Activated CD4-positive, alpha-beta T cell treated with anti-CD3 and anti-CD28 coated beads for 36 hours (primary cell): ENCODE measurements at regions not wholly inside any gene's neighbourhood (a gene's known extent, or its start where the extent isn't known, plus 50 kb on each side); places are given as distances from the start of the nearest gene placed in this dataset.
A peak's percentile ranks its signal among the peaks of the same experiment; 100 is the strongest.
"Not testable (repeated sequence)": the region's sequence is repeated elsewhere in the genome, so short reads cannot be mapped to it uniquely, and the experiment has no call there.

Source experiments
- ATAC-seq: fragments of 200-7000 bp; cut with Tn5 transposase; one replicate; pipeline ENCODE4 v1.10.0; 2021; ENCODE audit warnings: mild to moderate bottlenecking, moderate library complexity
- CTCF ChIA-PET: fragments of 350-600 bp; sonication (Branson Sonifier 250); formaldehyde crosslinking; loops from one replicate; lab custom pipeline; 2021; ENCODE audit warnings: antibody characterized with exemption; lab: Charles Lee
- POLR2A ChIA-PET: fragments of 350-600 bp; sonication (Branson Sonifier 250); formaldehyde crosslinking; loops from one replicate; lab custom pipeline; 2021; ENCODE audit warnings: antibody characterized with exemption, inconsistent platforms; lab: Charles Lee
- DNase-seq: peaks from one replicate; pipeline ENCODE4 v3.0.0-alpha.2; 2020
- H3K27ac Mint-ChIP-seq: one replicate; pipeline ENCODE4 v1.8.0; 2021; ENCODE audit warnings: mixed read lengths
- H3K27me3 Mint-ChIP-seq: one replicate; pipeline ENCODE4 v1.8.0; 2021; ENCODE audit warnings: mixed read lengths
- H3K36me3 Mint-ChIP-seq: one replicate; pipeline ENCODE4 v1.8.0; 2021; ENCODE audit warnings: low read depth, mixed read lengths
- H3K4me1 Mint-ChIP-seq: one replicate; pipeline ENCODE4 v1.8.0; 2021; ENCODE audit warnings: mixed read lengths
- H3K4me3 Mint-ChIP-seq: one replicate; pipeline ENCODE4 v1.8.0; 2021; ENCODE audit warnings: mild to moderate bottlenecking, moderate library complexity, mixed read lengths
- H3K9me3 Mint-ChIP-seq: one replicate; pipeline ENCODE4 v1.8.0; 2021; ENCODE audit warnings: low read depth, mixed read lengths
- intact Hi-C, 2 experiments: fragments of 100-400 bp; cut with DNase I in 1 of 2; cut with micrococcal nuclease in 1 of 2; formaldehyde crosslinking; loops; one replicate each; pipeline versions ENCODE4 v1.14.2 to v1.15.1; 2022 to 2024; cut with DNase I, micrococcal nuclease

DNA sequence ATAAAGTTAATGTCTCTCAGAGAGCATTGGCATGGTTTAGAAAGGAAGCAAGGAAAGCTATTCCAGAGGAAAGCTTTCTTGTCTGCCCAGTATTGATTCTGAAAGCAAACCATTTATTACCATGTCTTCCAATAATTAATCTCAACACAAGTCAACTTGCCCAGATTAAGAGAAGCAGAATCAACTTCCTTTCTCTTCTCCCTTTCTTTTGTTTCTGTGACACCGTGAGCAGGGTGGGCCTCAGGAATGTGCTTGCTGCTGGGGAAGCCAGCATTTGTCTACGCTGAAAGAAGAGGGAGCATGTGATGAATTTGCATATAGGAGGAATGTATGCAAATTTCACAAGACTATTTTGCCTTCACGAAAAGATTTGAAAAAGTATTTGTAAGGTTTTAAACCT is 368.6 kb upstream of the ROPN1 start:
- Mint-ChIP-seq H3K36me3 (no peaks in the 10 kb centered on the region), H3K9me3 (peaks cover 2% of the 10 kb centered on the region), H3K27ac (no peak overlapping the region), H3K4me3 (no peak overlapping the region), H3K4me1 (no peaks in the 10 kb centered on the region), H3K27me3 (peaks cover 12% of the 10 kb centered on the region)
- no peak for ATAC-seq
- ChIA-PET CTCF (no interaction called here), POLR2A (no interaction called here)
- intact Hi-C loops = no loop called here
- no peak for DNase-seq

DNA sequence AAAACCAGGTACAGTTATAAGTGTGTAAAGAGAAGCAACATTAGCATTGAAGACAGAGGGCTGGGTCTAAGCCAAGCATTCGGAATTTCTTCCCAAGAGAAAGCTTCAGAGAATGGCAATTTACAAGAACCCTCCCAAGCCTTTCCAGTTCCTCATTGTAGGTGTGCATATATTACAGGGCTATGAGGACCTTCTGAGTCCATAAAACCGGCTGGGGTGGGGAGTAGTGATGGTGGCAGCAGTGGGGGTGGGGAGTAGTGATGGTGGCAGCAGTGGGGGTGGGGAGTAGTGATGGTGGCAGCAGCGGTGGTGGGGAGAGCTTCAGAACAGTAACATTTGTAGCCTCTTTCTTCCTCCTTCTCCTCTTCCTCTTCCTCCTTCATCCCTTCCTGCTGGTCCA is 368.7 kb upstream of the UMPS start:
- no peak for ATAC-seq
- H3K36me3 Mint-ChIP-seq = no peaks in the 10 kb centered on the region
- no peak overlapping the region for H3K27ac Mint-ChIP-seq
- POLR2A ChIA-PET = no interaction called here
- intact Hi-C loops = no loop called here
- CTCF ChIA-PET = interaction anchor here (0.9 kb wide), 1 partner anchor 198 kb away, joined by 3 read pairs; no protein-coding TSS in a partner anchor
- no peak overlapping the region for H3K4me3 Mint-ChIP-seq
- H3K4me1 Mint-ChIP-seq = no peaks in the 10 kb centered on the region
- no peak for DNase-seq
- peaks cover 11% of the 10 kb centered on the region for H3K27me3 Mint-ChIP-seq
- H3K9me3 Mint-ChIP-seq = peaks cover 2% of the 10 kb centered on the region

DNA sequence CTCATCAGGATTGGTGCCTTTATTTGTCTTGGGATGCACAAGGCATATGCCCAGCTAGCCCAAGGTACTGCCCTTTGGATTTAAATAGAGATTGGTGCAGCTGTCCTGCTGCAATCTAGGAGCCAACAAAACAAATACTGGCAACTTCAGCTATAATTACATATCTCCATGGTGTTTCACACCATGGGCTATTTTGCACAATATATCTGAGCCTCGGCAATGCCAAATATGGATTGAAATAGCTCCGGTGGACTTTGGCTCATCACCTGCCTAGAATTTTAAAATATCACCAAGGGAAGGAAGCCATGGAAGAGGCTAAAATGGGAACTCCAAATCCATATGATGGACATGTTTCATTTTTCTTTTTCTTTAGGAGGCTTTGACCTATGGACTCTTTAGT is 367.8 kb upstream of the UMPS start:
- Mint-ChIP-seq H3K9me3 (no peaks in the 10 kb centered on the region), H3K4me1 (no peaks in the 10 kb centered on the region), H3K27me3 (peaks cover 3% of the 10 kb centered on the region), H3K36me3 (no peaks in the 10 kb centered on the region), H3K4me3 (no peak overlapping the region), H3K27ac (no peak overlapping the region)
- intact Hi-C loops = no loop called here
- ChIA-PET CTCF (interaction anchor here (0.9 to 1.6 kb wide), 2 partner anchors 11 to 197 kb away, joined by 3 to 5 read pairs; no protein-coding TSS in a partner anchor), POLR2A (no interaction called here)
- DNase-seq (no peak), ATAC-seq (no peak)

DNA sequence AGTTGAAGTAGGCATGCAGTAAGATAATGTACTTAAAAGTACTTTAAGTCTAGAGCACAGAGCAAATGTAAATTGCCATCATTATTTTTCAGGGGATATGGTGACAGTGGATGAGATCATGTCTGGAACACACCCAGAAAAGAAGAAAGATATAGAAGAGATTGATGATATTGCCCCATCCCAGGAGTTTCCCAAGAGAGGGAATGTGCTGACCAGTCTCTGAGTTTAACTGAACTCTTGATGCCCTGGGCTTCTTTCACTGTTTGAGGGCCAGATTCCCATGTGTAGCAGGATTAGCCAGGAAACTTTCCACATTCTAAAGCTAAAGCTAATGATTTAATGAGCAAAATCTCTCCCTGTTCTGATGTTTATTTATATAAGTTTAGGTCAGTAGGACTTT is 366.8 kb upstream of the UMPS start:
- intact Hi-C loops = no loop called here
- Mint-ChIP-seq H3K27me3 (peaks cover 3% of the 10 kb centered on the region), H3K9me3 (no peaks in the 10 kb centered on the region), H3K4me1 (no peaks in the 10 kb centered on the region), H3K27ac (no peak overlapping the region), H3K4me3 (no peak overlapping the region), H3K36me3 (no peaks in the 10 kb centered on the region)
- no peak for DNase-seq
- no peak for ATAC-seq
- POLR2A ChIA-PET = no interaction called here
- CTCF ChIA-PET = interaction anchor here (1.6 kb wide), 1 partner anchor 12 kb away, joined by 5 read pairs; no protein-coding TSS in a partner anchor

DNA sequence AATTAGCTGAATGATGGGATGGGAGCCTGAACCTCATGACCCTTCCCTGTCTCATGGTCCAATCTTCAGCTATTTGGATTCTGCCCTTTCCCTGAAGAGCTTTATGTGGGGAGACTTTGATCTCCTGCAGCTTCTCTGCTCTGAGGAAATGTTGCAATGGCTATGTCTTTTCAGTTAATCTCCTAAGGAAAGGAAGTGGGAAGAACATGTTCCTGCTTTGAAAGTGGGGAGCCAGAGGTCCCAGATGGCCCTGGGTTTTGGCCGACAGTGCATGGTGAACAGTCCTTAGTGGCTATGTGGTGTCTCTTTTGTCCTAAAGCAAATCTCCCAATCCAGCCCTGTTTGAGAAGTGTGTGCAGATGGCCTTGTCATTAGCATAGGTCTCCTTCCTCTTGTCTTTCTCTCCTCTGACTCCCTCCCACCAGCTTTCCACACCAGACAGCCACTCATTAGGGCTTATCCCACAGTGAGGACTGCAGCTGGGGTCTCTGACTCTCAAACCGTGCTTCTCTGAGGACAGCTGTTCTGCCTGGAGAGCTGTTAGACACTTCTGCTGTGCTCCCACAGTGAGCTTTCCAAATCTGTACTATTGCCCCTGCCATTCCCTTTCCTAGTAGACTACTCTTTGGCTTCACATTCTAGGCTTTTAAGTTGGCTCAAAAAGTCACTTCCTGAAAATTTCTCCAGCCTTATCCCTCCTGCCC is 365.8 kb upstream of the UMPS start:
- H3K4me1 Mint-ChIP-seq = no peaks in the 10 kb centered on the region
- H3K27ac Mint-ChIP-seq = no peak overlapping the region
- no peak overlapping the region for H3K4me3 Mint-ChIP-seq
- H3K9me3 Mint-ChIP-seq = peaks cover under 1% of the 10 kb centered on the region
- ChIA-PET POLR2A (no interaction called here), CTCF (no interaction called here)
- no peaks in the 10 kb centered on the region for H3K36me3 Mint-ChIP-seq
- H3K27me3 Mint-ChIP-seq = peaks cover 3% of the 10 kb centered on the region
- intact Hi-C loops = no loop called here
- ATAC-seq = no peak
- DNase-seq = no peak

DNA sequence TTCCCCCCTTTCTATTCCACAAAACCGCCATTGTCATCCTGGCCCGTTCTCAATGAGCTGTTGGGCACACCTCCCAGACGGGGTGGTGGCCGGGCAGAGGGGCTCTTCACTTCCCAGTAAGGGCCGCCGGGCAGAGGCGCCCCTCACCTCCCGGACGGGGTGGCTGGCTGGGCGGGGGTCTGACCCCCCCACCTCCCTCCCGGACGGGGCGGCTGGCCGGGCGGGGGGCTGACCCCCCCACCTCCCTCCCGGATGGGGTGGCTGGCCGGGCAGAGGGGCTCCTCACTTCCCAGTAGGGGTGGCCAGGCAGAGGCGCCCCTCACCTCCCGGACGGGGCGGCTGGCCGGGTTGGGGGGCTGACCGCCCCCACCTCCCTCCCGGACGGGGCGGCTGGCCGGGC is 363.6 kb upstream of the UMPS start:
- DNase-seq, CTCF ChIA-PET, H3K4me1 Mint-ChIP-seq, POLR2A ChIA-PET, intact Hi-C loops, H3K9me3 Mint-ChIP-seq, H3K4me3 Mint-ChIP-seq, H3K27ac Mint-ChIP-seq, ATAC-seq, H3K27me3 Mint-ChIP-seq, H3K36me3 Mint-ChIP-seq: not testable (repeated sequence)

DNA sequence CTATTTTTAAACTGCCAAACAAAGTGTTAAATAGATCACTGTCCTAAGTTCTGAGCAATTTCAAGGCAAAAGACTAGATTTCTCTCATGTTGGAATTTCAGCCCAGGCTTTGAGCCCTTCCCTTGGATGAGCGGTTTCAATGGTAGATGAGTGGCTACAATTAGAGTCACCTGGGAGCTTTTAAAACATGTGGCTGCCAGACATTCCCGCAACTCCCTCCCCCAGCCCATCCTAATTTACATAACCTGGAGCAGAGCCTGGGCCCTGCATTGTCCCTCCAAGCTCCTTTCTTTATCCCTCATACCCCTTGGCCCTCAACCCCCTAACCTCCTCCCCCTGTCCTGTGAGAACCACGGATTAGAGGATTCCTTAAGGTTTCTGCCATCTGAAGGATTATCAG is 357.5 kb upstream of the UMPS start:
- ChIA-PET POLR2A (no interaction called here), CTCF (interaction anchor here (0.7 kb wide), 1 partner anchor 186 kb away, joined by 3 read pairs; no protein-coding TSS in a partner anchor)
- Mint-ChIP-seq H3K36me3 (no peaks in the 10 kb centered on the region), H3K4me3 (no peak overlapping the region), H3K27ac (no peak overlapping the region), H3K4me1 (no peaks in the 10 kb centered on the region), H3K9me3 (peaks cover 3% of the 10 kb centered on the region), H3K27me3 (peaks cover 3% of the 10 kb centered on the region)
- no peak for ATAC-seq
- intact Hi-C loops = no loop called here
- no peak for DNase-seq

DNA sequence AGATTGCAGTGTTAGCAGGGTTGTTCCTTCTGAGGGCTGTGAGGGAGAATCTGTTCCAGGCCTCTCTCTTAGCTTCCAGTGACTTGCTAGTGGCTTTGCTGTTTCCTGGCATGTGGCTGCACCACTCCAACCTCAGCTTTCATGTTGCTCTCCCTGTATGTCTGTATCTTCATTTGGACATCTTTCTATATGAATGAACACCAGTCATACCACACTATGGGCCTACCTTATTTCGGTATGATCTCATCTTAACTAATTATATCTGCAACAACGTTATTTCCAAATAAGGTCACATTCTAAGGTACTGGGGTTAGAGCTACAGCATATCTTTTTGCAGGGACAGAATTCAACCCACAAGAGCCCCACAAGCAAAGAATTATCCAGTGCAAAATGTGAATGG is 356.7 kb upstream of the UMPS start:
- POLR2A ChIA-PET = no interaction called here
- CTCF ChIA-PET = interaction anchor here (0.6 kb wide), 1 partner anchor 387 kb away, joined by 3 read pairs; no protein-coding TSS in a partner anchor
- H3K36me3 Mint-ChIP-seq = no peaks in the 10 kb centered on the region
- H3K27ac Mint-ChIP-seq = no peak overlapping the region
- H3K9me3 Mint-ChIP-seq = peaks cover 3% of the 10 kb centered on the region
- H3K27me3 Mint-ChIP-seq = peaks cover 3% of the 10 kb centered on the region
- ATAC-seq (peak; percentile 74), DNase-seq (peak; percentile 24)
- H3K4me3 Mint-ChIP-seq = no peak overlapping the region
- intact Hi-C loops = no loop called here
- H3K4me1 Mint-ChIP-seq = no peaks in the 10 kb centered on the region

DNA sequence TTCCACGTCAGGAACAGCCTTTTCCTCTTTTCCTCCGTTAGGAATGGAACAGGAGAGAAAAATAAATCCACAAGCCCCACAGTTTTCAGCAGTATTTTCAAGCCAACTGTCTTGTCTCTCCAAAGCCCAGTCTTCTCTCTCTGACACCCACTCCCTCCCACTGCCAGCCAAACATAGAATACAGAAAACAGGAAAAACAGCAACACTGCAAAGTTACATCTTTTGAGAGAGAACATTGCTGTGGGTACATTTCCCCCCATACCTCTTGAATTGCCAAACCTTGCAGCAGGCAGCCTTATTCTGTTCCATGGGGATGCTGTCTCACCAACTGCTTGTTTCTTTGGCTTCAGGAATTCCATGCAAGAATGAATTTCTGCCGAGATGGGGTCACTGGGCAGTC is 355.7 kb upstream of the UMPS start:
- POLR2A ChIA-PET = no interaction called here

DNA sequence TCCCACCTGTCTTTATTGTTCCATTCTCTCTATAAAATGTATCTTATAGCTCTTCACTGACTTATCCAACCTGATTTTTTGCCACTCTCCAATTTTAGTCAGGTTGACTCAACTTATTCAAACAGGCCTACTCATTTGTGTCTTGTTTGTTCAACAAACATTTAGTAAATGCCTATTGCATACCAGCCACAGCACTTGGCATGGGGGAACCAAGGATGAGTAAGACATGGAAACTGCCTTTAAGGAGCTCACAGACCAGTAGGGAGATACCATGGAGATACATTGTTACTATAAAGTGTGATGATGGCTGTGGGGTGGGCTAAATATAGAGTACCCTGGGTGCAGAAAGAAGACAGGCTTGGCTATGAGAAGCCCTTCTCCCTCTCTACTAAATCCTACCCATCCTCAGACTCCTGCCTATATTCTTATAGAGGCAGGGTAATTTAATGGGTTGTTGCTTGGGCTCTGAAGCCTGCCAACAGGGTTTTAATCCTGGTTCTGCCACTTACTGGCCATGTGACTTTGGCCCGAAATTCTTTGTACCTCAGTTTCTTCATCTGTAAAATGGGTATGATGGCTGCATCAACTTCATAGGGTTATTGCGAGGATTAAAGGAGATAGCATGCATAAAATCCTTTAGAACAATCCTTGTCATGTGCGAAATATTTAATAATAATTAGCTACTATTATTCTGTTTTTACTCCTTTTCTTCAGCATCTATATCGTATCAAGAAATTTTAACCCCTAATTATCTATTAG is 348.5 kb upstream of the UMPS start:
- ChIA-PET POLR2A (no interaction called here), CTCF (no interaction called here)
- Mint-ChIP-seq H3K4me3 (no peak overlapping the region), H3K36me3 (no peaks in the 10 kb centered on the region), H3K27me3 (peaks cover 14% of the 10 kb centered on the region), H3K4me1 (no peaks in the 10 kb centered on the region), H3K27ac (no peak overlapping the region), H3K9me3 (no peaks in the 10 kb centered on the region)
- intact Hi-C loops = no loop called here
- DNase-seq = no peak
- ATAC-seq = no peak

More for the DNA sequence above, 355.7 kb upstream of the UMPS start:
- CTCF ChIA-PET = no interaction called here
- ATAC-seq (no peak), DNase-seq (no peak)
- intact Hi-C loops = no loop called here
- Mint-ChIP-seq H3K4me3 (no peak overlapping the region), H3K9me3 (peaks cover 2% of the 10 kb centered on the region), H3K36me3 (no peaks in the 10 kb centered on the region), H3K27ac (no peak overlapping the region), H3K4me1 (no peaks in the 10 kb centered on the region), H3K27me3 (peaks cover 3% of the 10 kb centered on the region)

DNA sequence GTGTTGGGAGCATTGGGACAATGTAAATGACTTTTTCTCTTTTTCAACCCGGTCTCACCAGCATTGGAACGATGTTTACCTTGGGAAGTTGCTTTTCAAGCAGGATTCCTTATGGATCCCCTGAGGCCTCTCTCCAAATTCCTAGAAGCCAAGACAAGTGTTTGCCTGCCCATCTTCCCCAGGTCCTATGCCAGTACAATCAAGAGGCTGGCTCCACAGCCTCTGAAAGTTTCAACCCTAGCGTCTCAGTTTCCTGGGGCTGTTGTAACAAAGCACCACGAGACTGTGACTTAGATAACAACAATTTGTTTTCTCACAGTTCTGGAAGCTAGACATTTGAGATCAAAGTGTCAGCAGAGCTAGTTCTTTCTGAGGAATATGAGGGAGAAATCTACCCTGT is 347.2 kb upstream of the UMPS start:
- Mint-ChIP-seq H3K4me1 (no peaks in the 10 kb centered on the region), H3K4me3 (no peak overlapping the region), H3K27ac (no peak overlapping the region), H3K9me3 (no peaks in the 10 kb centered on the region), H3K36me3 (no peaks in the 10 kb centered on the region), H3K27me3 (peaks cover 17% of the 10 kb centered on the region)
- intact Hi-C loops = no loop called here
- POLR2A ChIA-PET = no interaction called here
- no peak for ATAC-seq
- CTCF ChIA-PET = no interaction called here
- DNase-seq = no peak
